Chondrocyte (in vitro differentiated cells): ENCODE measurements at regions not wholly inside any gene's neighbourhood (a gene's known extent, or its start where the extent isn't known, plus 50 kb on each side); places are given as distances from the start of the nearest gene placed in this dataset.
"Not testable (repeated sequence)": the region's sequence is repeated elsewhere in the genome, so short reads cannot be mapped to it uniquely, and the experiment has no call there.

ENCODE experiments used
- DNase-seq: peaks from one replicate; pipeline ENCODE4 v3.0.0; 2021; ENCODE audit warnings: mixed read lengths, low spot score
- H3K27ac Mint-ChIP-seq: one replicate; pipeline ENCODE4 v1.8.0; 2021; ENCODE audit warnings: mild to moderate bottlenecking, moderate library complexity, mixed read lengths; ENCODE audit not compliant: unreplicated experiment
- H3K27me3 Mint-ChIP-seq: 2 replicates; pipeline ENCODE4 v1.8.0; 2021; ENCODE audit warnings: low read depth, mixed read lengths
- H3K36me3 Mint-ChIP-seq: 2 replicates; pipeline ENCODE4 v1.8.0; 2021; ENCODE audit warnings: low read depth, mixed read lengths
- H3K4me1 Mint-ChIP-seq: 2 replicates; pipeline ENCODE4 v1.8.0; 2021; ENCODE audit warnings: low read depth, mild to moderate bottlenecking, mixed read lengths
- H3K4me3 Mint-ChIP-seq: one replicate; pipeline ENCODE4 v1.8.0; 2021; ENCODE audit warnings: mild to moderate bottlenecking, moderate library complexity, mixed read lengths; ENCODE audit not compliant: unreplicated experiment
- H3K9me3 Mint-ChIP-seq: 2 replicates; pipeline ENCODE4 v1.8.0; 2021; ENCODE audit warnings: low read depth, mixed read lengths
- CTCF ChIP-seq: fragments of 200-600 bp; sonication (generic); IDR thresholded peaks from 2 replicates; pipeline ENCODE4 v1.5.0; 2021; ENCODE audit warnings: antibody characterized with exemption, mild to moderate bottlenecking, moderate library complexity

DNA sequence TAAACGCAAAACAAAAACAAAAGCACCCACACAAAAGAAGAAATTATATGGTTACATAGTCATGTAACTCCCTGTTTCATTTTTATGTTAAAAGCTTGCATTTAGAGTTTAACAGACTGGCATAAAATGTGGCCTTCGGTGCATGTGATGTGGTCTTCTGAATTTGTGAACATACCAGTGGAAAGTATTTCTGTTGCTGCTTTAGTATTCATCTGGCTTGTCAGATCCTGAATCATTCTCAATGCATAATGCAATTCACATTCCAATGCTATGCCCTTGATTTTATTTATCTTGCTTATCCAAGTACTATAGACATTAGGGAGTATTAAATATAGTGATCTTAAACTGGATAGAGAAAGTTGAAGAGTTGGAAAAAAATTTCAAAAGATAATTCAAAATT is 740.2 kb upstream of the ZNF608 start:
- H3K27ac Mint-ChIP-seq = peak overlapping the region; percentile 71
- peaks cover 46% of the 10 kb centered on the region for H3K4me1 Mint-ChIP-seq

GRCh38 chr5:125487231-125487630 is 740.8 kb upstream of the ZNF608 start:
- peak overlapping the region; percentile 71 for H3K27ac Mint-ChIP-seq

More for the DNA sequence above, 740.2 kb upstream of the ZNF608 start:
- Mint-ChIP-seq H3K27me3 (no peaks in the 10 kb centered on the region), H3K36me3 (no peaks in the 10 kb centered on the region), H3K4me3 (no peak overlapping the region), H3K9me3 (peaks cover 6% of the 10 kb centered on the region)
- DNase-seq = no peak
- no peak for TF ChIP-seq CTCF

GRCh38 chr5:125487652-125488051 is 741.2 kb upstream of the ZNF608 start:
- H3K27me3 Mint-ChIP-seq, DNase-seq, H3K36me3 Mint-ChIP-seq, H3K9me3 Mint-ChIP-seq, H3K4me3 Mint-ChIP-seq: not testable (repeated sequence)
- peak overlapping the region; percentile 49 for H3K27ac Mint-ChIP-seq
- peaks cover 50% of the 10 kb centered on the region for H3K4me1 Mint-ChIP-seq

More at GRCh38 chr5:125487231-125487630, 740.8 kb upstream of the ZNF608 start:
- peaks cover 48% of the 10 kb centered on the region for H3K4me1 Mint-ChIP-seq
- no peak for TF ChIP-seq CTCF
- no peak overlapping the region for H3K4me3 Mint-ChIP-seq
- H3K9me3 Mint-ChIP-seq = peaks cover 6% of the 10 kb centered on the region
- no peak for DNase-seq
- no peaks in the 10 kb centered on the region for H3K36me3 Mint-ChIP-seq
- H3K27me3 Mint-ChIP-seq = no peaks in the 10 kb centered on the region

DNA sequence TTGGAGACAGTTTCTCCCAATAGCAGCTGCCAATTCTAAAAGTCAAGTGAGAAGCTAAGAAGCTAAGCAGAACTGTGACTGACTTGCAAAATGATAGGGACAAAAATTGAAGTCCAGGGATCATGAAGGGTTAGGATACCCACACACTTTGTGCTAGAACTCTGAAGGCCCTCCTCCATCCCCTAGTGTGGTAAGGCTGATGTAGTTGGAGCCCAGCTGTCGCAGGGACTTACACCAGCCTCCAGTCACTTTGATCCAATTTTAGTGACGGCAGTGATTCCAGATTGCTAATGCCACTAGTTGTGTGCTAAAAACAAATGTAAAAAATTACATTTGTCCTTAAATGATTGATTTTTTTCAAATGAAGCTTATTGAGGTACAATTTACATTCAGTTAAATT is 742.7 kb upstream of the ZNF608 start:
- H3K4me3 Mint-ChIP-seq = no peak overlapping the region
- no peak for DNase-seq
- no peak overlapping the region for H3K27ac Mint-ChIP-seq
- H3K36me3 Mint-ChIP-seq = no peaks in the 10 kb centered on the region
- TF ChIP-seq CTCF = no peak
- H3K9me3 Mint-ChIP-seq = peaks cover 12% of the 10 kb centered on the region
- peaks cover 39% of the 10 kb centered on the region for H3K4me1 Mint-ChIP-seq
- H3K27me3 Mint-ChIP-seq = no peaks in the 10 kb centered on the region

- Mint-ChIP-seq H3K27ac (no peak overlapping the region), H3K27me3 (no peaks in the 10 kb centered on the region), H3K9me3 (peaks cover 12% of the 10 kb centered on the region), H3K4me3 (no peak overlapping the region), H3K36me3 (no peaks in the 10 kb centered on the region), H3K4me1 (peaks cover 10% of the 10 kb centered on the region)
- DNase-seq = no peak
- TF ChIP-seq CTCF = no peak
Measured at GRCh38 chr5:125491986-125492492, 745.6 kb upstream of the ZNF608 start.

- no peak for TF ChIP-seq CTCF
- DNase-seq = no peak
- H3K36me3 Mint-ChIP-seq = no peaks in the 10 kb centered on the region
- no peak overlapping the region for H3K4me3 Mint-ChIP-seq
- peaks cover 4% of the 10 kb centered on the region for H3K4me1 Mint-ChIP-seq
- peaks cover 6% of the 10 kb centered on the region for H3K9me3 Mint-ChIP-seq
- H3K27ac Mint-ChIP-seq = no peak overlapping the region
- H3K27me3 Mint-ChIP-seq = no peaks in the 10 kb centered on the region
Measured at GRCh38 chr5:125492977-125493376, 746.5 kb upstream of the ZNF608 start.
